Sigmoid colon (tissue), 6 donors: ENCODE measurements at regions not wholly inside any gene's neighbourhood (a gene's known extent, or its start where the extent isn't known, plus 50 kb on each side); places are given as distances from the start of the nearest gene placed in this dataset.

ENCODE experiments used
- DNase-seq: peaks from one replicate; pipeline ENCODE4 v3.0.0-alpha.2; 2019
- H3K27ac ChIP-seq, 4 donors: fragments of 200-600 bp; sonication (generic); one replicate each; pipeline ENCODE4 v1.5.1; 2016 to 2019; ENCODE audit warnings: mild to moderate bottlenecking in 1 of 4
- H3K27me3 ChIP-seq, 3 donors: fragments of 200-600 bp; sonication (generic); one replicate each; pipeline ENCODE4 v1.5.1; 2019; ENCODE audit warnings: mild to moderate bottlenecking in 1 of 3
- H3K36me3 ChIP-seq, 4 donors: fragments of 200-600 bp; sonication (generic); one replicate each; pipeline ENCODE4 v1.5.1; 2016 to 2019
- H3K4me1 ChIP-seq, 4 donors: fragments of 200-600 bp; sonication (generic); one replicate each; pipeline ENCODE4 v1.5.1; 2017 to 2019
- H3K4me3 ChIP-seq, 4 donors: fragments of 200-600 bp; sonication (generic); one replicate each; pipeline ENCODE4 v1.5.1; 2017 to 2019; ENCODE audit warnings: mild to moderate bottlenecking in 2 of 4, moderate library complexity in 1 of 4
- H3K9me3 ChIP-seq, 4 donors: fragments of 200-600 bp in 3 of 4; sonication (generic) in 3 of 4; one replicate each; pipeline versions ENCODE4 v1.5.1 to v1.6.1; 2013 to 2019
- EP300 ChIP-seq, 4 donors: sonication (generic); formaldehyde crosslinking; IDR thresholded peaks; one replicate each; pipeline ENCODE4 v1.6.1; 2017; ENCODE audit warnings: antibody characterized with exemption in 4 of 4
- POLR2A ChIP-seq, 2 donors: fragments of 450-650 bp; IDR thresholded peaks; one replicate each; pipeline ENCODE4 v1.6.1; 2016; ENCODE audit warnings: antibody characterized with exemption in 2 of 2, mild to moderate bottlenecking in 2 of 2, moderate library complexity in 2 of 2
- POLR2AphosphoS5 ChIP-seq, 4 donors: sonication (generic); formaldehyde crosslinking; IDR thresholded peaks; one replicate each; pipeline ENCODE4 v1.6.1; 2017; ENCODE audit warnings: antibody characterized with exemption in 4 of 4
- WGBS, 2 donors: extraction: QIAGEN DNeasy Blood & Tissue Kit; methylation state at CpG; one replicate each; pipeline ENCODE4 v1.1.7; 2013; 5-methylcytosine and 5-hydroxymethylcytosine counted together
- intact Hi-C: fragments of 100-400 bp; cut with DNase I; formaldehyde crosslinking; loops from one replicate; pipeline ENCODE4 v1.15.1; 2023
- TF ChIP-seq, protein P1 (sequence below), 4 experiments: fragments of 450-650 bp in 3 of 4; fragments of 200-600 bp in 1 of 4; IDR thresholded peaks; one replicate each; pipeline ENCODE4 v1.5.1; 2016 to 2019; ENCODE audit warnings: antibody characterized with exemption in 4 of 4, mild to moderate bottlenecking in 3 of 4, moderate library complexity in 2 of 4
- donor health status: healthy with polysubstance abuse.
- donor health status: healthy.

DNA sequence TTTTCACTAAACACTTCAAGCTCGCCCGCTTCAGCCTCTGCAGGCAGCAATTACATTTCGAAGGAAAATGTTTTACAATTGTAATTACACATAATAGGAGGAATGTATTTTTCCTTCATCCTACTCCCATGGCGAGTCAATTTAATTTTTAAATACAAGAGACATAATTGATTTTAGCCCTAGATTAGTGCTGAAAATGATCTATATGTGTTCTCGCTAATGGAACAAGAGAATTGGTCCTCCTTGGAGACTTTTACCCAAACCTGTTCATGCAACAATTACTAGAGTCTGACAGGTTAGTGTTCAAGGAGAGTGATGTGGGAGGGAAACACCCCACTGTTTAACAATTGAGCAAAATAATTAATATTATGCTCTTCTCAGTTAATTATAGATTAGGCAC lies 509.4 kb upstream of the SETBP1 start:
- H3K4me3 ChIP-seq = no peak overlapping the region
- TF ChIP-seq, protein P1, sequence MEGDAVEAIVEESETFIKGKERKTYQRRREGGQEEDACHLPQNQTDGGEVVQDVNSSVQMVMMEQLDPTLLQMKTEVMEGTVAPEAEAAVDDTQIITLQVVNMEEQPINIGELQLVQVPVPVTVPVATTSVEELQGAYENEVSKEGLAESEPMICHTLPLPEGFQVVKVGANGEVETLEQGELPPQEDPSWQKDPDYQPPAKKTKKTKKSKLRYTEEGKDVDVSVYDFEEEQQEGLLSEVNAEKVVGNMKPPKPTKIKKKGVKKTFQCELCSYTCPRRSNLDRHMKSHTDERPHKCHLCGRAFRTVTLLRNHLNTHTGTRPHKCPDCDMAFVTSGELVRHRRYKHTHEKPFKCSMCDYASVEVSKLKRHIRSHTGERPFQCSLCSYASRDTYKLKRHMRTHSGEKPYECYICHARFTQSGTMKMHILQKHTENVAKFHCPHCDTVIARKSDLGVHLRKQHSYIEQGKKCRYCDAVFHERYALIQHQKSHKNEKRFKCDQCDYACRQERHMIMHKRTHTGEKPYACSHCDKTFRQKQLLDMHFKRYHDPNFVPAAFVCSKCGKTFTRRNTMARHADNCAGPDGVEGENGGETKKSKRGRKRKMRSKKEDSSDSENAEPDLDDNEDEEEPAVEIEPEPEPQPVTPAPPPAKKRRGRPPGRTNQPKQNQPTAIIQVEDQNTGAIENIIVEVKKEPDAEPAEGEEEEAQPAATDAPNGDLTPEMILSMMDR (IDR thresholded peaks at IDR 0.05) = no peak
- H3K4me1 ChIP-seq = no peaks in the 10 kb centered on the region
- DNase-seq = no peak
- H3K36me3 ChIP-seq = no peaks in the 10 kb centered on the region
- WGBS, 2 donors = 83 to 94% methylated on average over 5 of the region's 5 CpGs
- no peaks in the 10 kb centered on the region for H3K9me3 ChIP-seq
- intact Hi-C loops = no loop called here
- H3K27me3 ChIP-seq = no peaks in the 10 kb centered on the region
- no peak overlapping the region for H3K27ac ChIP-seq

- intact Hi-C loops = no loop called here
- TF ChIP-seq POLR2A (IDR thresholded peaks at IDR 0.05) = no peak
- no peak for TF ChIP-seq POLR2AphosphoS5 (IDR thresholded peaks at IDR 0.05)
- TF ChIP-seq EP300 (IDR thresholded peaks at IDR 0.05) = no peak
- TF ChIP-seq, protein P1 (IDR thresholded peaks at IDR 0.05) = no peak
- Histone ChIP-seq H3K27ac (no peak overlapping the region), H3K4me3 (no peak overlapping the region), H3K4me1 (no peaks in the 10 kb centered on the region), H3K36me3 (no peaks in the 10 kb centered on the region), H3K27me3 (no peaks in the 10 kb centered on the region), H3K9me3 (no peaks in the 10 kb centered on the region)
- 94 to 95% methylated on average over 2 of the region's 2 CpGs for WGBS, 2 donors
- DNase-seq = no peak
These were observed 504.8 kb upstream of the SETBP1 start for GRCh38 chr18:44175891-44176290.

DNA sequence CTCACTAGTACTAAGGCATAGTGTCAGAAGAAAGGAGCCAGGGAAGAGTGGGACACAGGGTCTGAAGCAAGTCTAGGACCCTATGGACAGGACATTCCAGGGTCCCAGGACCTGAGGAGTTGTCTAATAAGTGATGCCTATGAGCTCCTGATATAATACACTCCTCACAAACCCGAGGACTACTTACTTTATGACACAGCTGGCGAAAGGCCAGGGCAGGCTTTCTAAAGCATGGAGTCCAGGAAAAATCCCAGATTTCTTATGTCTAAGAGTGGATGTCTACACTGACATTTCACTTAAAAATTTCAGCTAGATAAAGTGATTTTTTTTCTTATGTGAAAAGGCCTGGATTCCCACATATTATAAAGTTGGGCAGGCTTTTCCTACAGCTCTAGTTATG lies 502.2 kb upstream of the SETBP1 start:
- intact Hi-C loops = no loop called here
- peak; percentile 61 for DNase-seq
- no peaks in the 10 kb centered on the region for H3K9me3 ChIP-seq
- 51 to 58% methylated on average over 2 of the region's 2 CpGs for WGBS, 2 donors
- H3K36me3 ChIP-seq = no peaks in the 10 kb centered on the region
- H3K27me3 ChIP-seq = no peaks in the 10 kb centered on the region
- H3K4me1 ChIP-seq = no peaks in the 10 kb centered on the region
- no peak overlapping the region for H3K27ac ChIP-seq
- TF ChIP-seq POLR2AphosphoS5 (IDR thresholded peaks at IDR 0.05) = no peak
- no peak for TF ChIP-seq EP300 (IDR thresholded peaks at IDR 0.05)
- no peak overlapping the region for H3K4me3 ChIP-seq

DNA sequence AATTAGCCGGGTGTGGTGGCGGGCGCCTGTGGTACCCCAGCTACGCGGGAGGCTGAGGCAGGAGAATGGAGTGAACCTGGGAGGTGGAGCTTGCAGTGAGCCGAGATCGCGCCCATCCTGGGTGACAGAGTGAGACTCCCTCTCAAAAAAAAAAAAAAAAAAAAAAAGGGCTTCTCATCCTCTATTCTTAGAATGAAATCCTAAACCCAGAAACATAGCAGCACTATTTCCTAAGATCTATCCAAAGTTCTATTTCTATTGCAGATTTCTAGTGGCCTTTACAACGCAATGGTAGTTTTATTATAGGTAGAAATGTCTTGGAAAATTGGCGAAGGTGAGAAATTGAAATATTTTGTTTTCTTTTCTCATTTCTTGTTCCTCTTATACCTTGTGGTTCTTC lies 501.0 kb upstream of the SETBP1 start:
- no peak for DNase-seq
- TF ChIP-seq, protein P1 (IDR thresholded peaks at IDR 0.05) = no peak
- TF ChIP-seq EP300 (IDR thresholded peaks at IDR 0.05) (no peak), POLR2AphosphoS5 (IDR thresholded peaks at IDR 0.05) (no peak), POLR2A (IDR thresholded peaks at IDR 0.05) (no peak)
- 96 to 97% methylated on average over 10 of the region's 10 CpGs for WGBS, 2 donors
- no peaks in the 10 kb centered on the region for H3K9me3 ChIP-seq
- H3K27ac ChIP-seq = no peak overlapping the region
- no peaks in the 10 kb centered on the region for H3K36me3 ChIP-seq
- H3K4me3 ChIP-seq = no peak overlapping the region
- no peaks in the 10 kb centered on the region for H3K27me3 ChIP-seq
- intact Hi-C loops = no loop called here
- H3K4me1 ChIP-seq = no peaks in the 10 kb centered on the region

- TF ChIP-seq POLR2A (IDR thresholded peaks at IDR 0.05) (no peak), EP300 (IDR thresholded peaks at IDR 0.05) (no peak), POLR2AphosphoS5 (IDR thresholded peaks at IDR 0.05) (no peak)
- TF ChIP-seq, protein P1 (IDR thresholded peaks at IDR 0.05) = no peak
- H3K4me1 ChIP-seq = no peaks in the 10 kb centered on the region
- no peaks in the 10 kb centered on the region for H3K27me3 ChIP-seq
- no peak overlapping the region for H3K4me3 ChIP-seq
- no peaks in the 10 kb centered on the region for H3K36me3 ChIP-seq
- no peak for DNase-seq
- 84 to 90% methylated on average over 1 of the region's 1 CpG for WGBS, 2 donors
- no peaks in the 10 kb centered on the region for H3K9me3 ChIP-seq
- no peak overlapping the region for H3K27ac ChIP-seq
- intact Hi-C loops = no loop called here
These were observed 500.0 kb upstream of the SETBP1 start for GRCh38 chr18:44180683-44181082.
